C4-2B (cell line): ENCODE measurements at regions not wholly inside any gene's neighbourhood (a gene's known extent, or its start where the extent isn't known, plus 50 kb on each side); places are given as distances from the start of the nearest gene placed in this dataset.

ENCODE experiments used
- CTCF ChIP-seq: fragments of 450-650 bp; conservative IDR thresholded peaks from 2 replicates; pipeline ENCODE4 v1.5.1; 2017; ENCODE audit warnings: mild to moderate bottlenecking
- ZFX ChIP-seq: fragments of 450-650 bp; IDR thresholded peaks from 2 replicates; pipeline ENCODE4 v1.6.1; 2017

- TF ChIP-seq CTCF: no peak
- TF ChIP-seq ZFX: no peak
Measured at GRCh38 chr6:91731939-91732338, 1145.1 kb upstream of the MAP3K7 start.
